Prostate gland (tissue), 2 donors: ENCODE measurements at regions not wholly inside any gene's neighbourhood (a gene's known extent, or its start where the extent isn't known, plus 50 kb on each side); places are given as distances from the start of the nearest gene placed in this dataset.
"Not testable (repeated sequence)": the region's sequence is repeated elsewhere in the genome, so short reads cannot be mapped to it uniquely, and the experiment has no call there.

Source experiments
- CTCF ChIP-seq, 4 experiments: fragments of 200-600 bp in 2 of 4; fragments of 450-650 bp in 2 of 4; sonication (generic) in 2 of 4; IDR thresholded peaks; 1 replicate in 3 of 4; 2 replicates in 1 of 4; pipeline ENCODE4 v1.5.1; 2016 to 2019; ENCODE audit warnings: antibody characterized with exemption in 4 of 4, mild to moderate bottlenecking in 2 of 4, moderate library complexity in 2 of 4
- POLR2A ChIP-seq: fragments of 450-650 bp; IDR thresholded peaks from one replicate; pipeline ENCODE4 v1.6.1; 2016; ENCODE audit warnings: antibody characterized with exemption, mild to moderate bottlenecking

GRCh38 chr7:76959573-76960399 lies 72.4 kb downstream of the SPDYE17 start:
- not testable (repeated sequence) for TF ChIP-seq POLR2A; CTCF (IDR thresholded peaks at IDR 0.05)
